Uterus (tissue), 2 donors: ENCODE measurements at regions not wholly inside any gene's neighbourhood (a gene's known extent, or its start where the extent isn't known, plus 50 kb on each side); places are given as distances from the start of the nearest gene placed in this dataset.

ENCODE experiments used
- CTCF ChIP-seq, 4 experiments: fragments of 200-600 bp in 2 of 4; fragments of 450-650 bp in 2 of 4; sonication (generic) in 2 of 4; IDR thresholded peaks; one replicate each; pipeline ENCODE4 v1.5.1; 2016 to 2019; ENCODE audit warnings: antibody characterized with exemption in 4 of 4, mild to moderate bottlenecking in 2 of 4, moderate library complexity in 1 of 4
- POLR2A ChIP-seq, 2 donors: fragments of 450-650 bp; IDR thresholded peaks; one replicate each; pipeline ENCODE4 v1.6.1; 2016; ENCODE audit warnings: antibody characterized with exemption in 2 of 2, mild to moderate bottlenecking in 1 of 2, moderate library complexity in 1 of 2

- no peak for TF ChIP-seq CTCF (IDR thresholded peaks at IDR 0.05)
- TF ChIP-seq POLR2A (IDR thresholded peaks at IDR 0.05), result no peak
These were observed 371.7 kb upstream of the DEPDC1 start for GRCh38 chr1:68868606-68869005.
